Pons (tissue), 1 donor: ENCODE measurements at regions not wholly inside any gene's neighbourhood (a gene's known extent, or its start where the extent isn't known, plus 50 kb on each side); places are given as distances from the start of the nearest gene placed in this dataset.

Experiments
- DNase-seq: peaks from one replicate; pipeline ENCODE4 v3.0.0-alpha.2; 2016; ENCODE audit warnings: low spot score

DNA sequence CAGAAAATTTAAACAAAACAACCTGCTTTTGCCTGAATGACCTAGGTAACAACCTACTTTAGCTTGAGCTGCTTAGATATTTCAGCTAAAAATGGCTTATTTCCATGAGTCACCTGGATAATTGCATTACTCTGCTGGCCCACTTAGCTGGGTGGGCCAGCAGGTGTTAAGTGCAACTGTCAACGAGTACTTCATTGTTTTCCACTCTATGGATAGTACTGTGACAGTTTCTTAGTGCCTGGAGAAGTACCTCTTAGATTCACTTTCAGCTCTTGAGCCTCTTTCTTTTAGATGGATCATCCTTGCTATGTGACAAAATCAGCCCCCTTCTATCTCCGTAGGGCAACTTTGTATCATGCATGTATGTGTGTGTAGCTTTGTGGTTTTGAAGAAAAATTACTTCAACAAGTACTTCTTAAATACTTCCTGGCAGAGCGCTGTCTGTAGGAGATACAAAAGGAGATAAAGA lies 368.2 kb upstream of the ATP2B1 start:
- DNase-seq, result no peak

DNA sequence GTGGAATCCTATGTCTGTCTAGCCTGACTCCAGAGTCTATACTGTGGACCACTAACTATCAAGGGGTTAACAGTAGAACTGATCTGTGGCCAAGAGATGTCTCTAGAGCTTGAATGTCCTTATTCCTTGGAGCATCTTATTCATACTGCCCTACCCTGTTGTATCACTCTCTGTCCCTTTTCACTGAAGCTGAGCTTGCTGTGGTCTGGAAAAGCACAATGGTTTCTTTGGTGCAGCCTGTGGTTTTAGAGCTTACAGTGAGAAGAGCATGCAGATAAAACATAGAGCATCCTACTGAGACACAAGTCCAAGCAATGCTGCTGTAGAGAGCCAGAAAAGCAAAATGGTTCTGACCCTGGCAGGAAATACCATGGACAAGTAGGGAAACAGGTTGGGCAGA lies 367.0 kb upstream of the ATP2B1 start:
- no peak for DNase-seq

DNA sequence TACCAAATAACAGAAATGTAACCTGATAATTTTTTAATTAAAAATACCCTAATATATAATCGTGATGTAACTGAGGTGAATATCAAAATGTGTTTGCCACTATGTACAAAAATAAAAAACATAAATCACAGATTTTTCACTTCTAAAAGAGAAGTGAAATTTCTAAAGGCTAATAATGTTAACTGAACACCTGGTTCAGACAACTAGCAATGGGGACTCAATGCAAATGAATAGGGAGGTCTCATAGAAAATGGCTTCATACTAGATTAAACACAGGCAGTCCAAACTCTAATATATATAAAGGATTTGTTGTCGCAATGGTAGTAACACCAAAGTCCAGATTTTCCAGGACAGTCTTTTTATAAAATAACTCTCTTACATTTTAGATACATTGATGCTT lies 365.4 kb upstream of the ATP2B1 start:
- no peak for DNase-seq

DNA sequence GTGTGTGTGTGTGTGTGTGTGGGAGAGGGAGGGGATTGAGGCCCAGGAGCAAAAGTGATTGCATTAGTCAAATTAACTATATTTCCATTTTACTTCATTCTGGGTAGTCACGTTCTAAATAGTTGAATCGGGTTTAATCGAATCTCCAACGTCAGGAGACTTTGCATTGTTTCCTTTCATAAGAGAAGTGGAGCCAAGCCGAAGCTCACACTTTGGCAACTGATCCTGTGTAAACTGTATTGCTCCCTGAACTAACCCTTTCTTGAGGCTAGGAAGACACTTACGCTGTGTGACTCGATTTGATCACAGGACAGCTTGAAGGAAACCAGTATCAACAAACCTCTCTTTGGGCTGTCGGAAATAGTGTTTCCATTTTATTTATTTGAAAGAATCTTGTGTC lies 363.4 kb upstream of the ATP2B1 start:
- no peak for DNase-seq

DNA sequence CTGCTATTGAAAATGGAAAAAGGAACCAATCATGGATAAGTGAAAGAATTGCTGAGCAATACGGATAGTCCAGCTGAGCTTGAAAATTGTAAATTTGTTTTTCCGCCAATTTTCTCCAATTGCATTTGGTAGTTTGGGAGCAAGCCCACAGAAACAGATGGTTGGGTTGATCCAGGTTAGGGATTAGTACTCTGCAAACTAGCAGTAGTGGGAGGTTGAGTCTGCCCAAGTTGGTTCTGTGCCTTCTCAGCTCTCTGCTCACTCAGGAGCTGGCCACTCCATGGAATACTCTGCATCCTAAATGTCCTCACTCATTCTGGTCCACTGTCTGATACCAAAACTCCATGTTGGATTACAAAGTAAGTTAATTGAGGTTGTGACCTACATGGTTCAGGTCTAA lies 361.1 kb upstream of the ATP2B1 start:
- no peak for DNase-seq

- peak; percentile 12 for DNase-seq
Observed at GRCh38 chr12:90067791-90068190, 359.2 kb upstream of the ATP2B1 start.

DNA sequence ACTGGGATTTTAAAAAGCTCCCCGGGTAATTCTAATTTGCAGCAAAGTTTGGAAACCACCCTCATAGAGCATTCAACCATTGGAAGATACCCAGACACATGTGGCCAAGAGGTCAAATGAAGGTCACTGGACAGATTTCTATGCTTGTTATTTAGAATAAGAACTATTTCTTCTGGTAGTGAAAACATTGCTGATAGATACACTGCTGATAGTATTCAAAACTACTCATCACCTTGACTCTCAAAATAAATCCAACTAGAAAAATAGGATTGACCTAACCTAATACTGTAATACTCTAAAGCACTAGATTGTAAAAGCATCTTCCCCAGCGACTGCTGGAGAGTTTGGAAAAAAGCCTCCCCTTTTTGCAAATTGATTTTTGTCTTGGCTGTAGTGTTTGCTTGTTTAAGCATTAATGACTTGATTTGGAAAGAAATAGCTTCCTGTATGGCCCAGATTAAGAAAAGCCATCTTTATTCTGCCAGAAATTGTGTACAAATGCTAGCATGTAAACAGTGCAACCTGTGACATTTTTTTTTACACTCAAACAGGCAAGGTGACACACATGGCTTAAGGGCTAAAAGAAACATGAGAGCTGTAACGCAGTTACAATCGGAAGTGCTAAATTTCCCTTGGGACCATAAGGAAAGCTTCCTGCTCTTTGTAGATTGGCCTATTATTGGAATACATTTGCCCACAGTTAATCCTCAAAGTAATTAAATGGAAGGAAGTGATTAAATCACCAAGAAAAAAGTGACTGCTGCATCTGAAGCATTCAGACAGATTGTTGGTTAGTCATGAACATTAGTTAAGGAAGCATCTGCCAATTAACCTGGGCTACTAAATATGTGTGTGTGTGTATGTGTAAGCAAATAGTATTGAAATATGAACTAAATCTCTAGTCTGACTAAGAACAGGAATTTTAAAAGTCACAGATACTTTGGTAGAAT lies 356.5 kb upstream of the ATP2B1 start:
- DNase-seq, result no peak

DNA sequence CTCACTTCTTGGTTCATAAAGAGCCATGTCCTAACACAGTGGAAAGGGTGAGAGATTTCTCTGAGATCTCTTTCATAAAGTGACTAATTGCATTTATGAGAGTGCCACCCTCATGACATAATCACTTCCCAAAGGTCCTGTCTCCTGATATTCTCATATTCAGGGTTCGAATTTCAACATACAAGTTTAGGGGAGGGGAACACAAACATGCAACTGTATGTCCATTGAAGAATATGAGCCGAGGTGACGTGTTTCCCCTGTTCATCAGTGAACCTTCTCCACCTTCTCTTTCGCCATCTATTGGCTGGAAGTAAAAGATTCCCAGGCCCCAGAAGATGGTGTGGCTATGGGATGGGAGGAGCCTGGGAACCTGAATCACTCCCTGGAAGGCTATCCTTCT lies 354.2 kb upstream of the ATP2B1 start:
- DNase-seq, result no peak

- no peak for DNase-seq
Observed at GRCh38 chr12:90061809-90062208, 353.2 kb upstream of the ATP2B1 start.

DNA sequence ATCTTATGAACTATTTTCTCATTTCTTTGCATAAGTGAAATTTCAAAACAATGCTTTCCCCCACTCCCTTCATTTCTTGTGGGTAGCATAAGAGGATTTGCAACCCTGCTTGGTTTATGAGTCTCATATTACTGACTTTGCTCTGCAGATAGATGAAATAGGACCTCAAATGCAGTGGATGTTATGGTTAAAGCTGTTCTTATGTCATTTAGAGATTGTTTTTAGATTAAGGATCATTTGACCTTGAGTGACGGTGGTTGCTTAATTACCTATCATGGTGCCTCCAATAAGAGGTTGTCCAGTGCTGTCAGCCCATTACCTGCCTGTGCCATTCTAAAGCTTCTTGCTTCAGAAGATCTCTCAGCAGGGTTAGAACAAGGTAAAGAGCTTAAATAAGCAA lies 351.4 kb upstream of the ATP2B1 start:
- DNase-seq, result no peak

DNA sequence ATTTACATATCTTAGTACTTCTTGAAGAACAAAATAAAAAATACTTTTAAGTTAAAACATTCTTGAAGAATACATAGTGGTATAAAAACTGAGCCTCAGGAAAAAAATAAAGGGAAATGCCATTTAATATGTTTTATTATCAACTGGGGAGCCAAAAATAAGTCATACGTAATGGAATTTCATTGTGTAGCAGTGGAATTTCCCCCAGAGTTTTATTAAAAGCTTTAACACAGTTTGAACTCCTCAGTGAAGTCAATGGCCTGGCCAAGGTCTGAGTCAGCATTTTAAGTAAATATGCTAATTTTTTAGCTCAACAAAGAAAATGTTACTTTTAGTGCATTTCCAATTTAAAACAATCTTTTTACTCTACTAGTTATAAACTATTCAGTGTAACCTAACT lies 350.1 kb upstream of the ATP2B1 start:
- DNase-seq, result no peak

- DNase-seq, result no peak
Observed at GRCh38 chr12:90055071-90055470, 346.4 kb upstream of the ATP2B1 start.

GRCh38 chr12:90048918-90049317 lies 340.3 kb upstream of the ATP2B1 start:
- no peak for DNase-seq

DNA sequence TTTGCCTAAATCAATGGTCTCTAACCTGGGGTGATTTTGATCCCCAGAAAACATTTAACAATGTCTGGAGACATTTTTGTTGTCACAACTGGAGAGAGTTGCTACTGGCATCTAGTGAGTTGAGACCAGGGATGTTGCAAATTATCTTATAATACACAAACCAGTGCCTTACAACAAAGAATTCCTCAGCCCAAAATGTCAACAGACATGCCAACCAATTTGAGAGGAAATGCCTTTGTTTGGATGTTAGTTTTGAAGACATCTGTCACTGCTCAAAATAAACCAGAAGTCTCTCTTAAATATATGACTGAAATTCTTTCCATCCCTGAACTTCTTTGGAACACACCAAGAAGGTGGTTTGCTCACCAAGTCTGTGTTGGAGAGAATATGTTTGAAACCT lies 336.9 kb upstream of the ATP2B1 start:
- DNase-seq, result no peak

- no peak for DNase-seq
Observed at GRCh38 chr12:90044069-90044468, 335.4 kb upstream of the ATP2B1 start.

DNA sequence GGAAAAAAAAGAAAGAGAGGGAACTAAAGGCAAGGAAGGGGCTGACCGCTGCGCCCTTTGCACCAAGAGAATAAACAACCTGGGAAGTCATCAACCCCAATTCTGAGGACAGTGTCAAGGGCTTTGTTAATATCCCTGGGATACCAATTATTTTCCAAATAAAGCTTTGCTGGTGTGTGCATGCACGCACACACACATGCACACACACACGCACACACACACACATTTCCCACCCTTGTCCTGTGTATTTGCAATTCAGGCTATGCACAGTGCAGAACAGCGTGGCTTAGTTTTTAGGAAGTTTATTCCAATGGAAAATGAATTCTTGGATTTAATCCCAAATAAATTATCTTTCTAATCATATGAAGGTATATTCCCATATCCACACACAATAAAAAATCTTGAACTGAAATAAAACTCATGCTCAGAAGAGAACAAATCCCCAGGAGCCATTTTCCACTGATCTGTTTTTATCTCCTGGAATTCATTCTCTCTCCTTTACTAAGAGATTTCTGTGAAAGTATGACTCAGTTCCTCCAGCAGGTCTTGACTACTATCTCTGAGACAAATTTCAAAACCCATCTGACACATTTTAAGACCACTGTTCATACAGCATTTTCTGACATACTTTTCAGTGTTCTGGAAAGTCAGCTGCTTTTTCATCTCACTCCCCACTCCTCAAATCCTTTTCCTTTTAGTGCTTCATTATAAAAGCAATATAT lies 334.4 kb upstream of the ATP2B1 start:
- no peak for DNase-seq

DNA sequence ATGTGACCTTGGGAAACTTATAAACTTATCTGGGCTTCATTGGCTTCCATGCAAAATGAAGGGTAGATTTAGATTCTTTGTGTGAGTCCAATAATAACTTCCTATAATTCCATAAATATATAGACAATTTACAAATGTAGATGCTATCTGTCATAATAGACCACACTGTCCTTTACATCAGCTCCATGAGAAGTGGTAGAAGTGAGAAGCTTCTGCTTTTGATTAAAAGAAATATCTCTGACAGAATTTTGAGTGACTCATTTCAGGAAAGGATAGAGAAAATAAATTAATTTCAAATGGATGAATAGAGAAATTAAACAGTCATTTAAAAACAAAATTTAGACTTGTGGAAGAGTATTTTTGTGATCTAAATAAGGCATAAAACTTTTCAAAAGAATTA lies 329.7 kb upstream of the ATP2B1 start:
- no peak for DNase-seq

- no peak for DNase-seq
Observed at GRCh38 chr12:90037740-90038139, 329.1 kb upstream of the ATP2B1 start.

DNA sequence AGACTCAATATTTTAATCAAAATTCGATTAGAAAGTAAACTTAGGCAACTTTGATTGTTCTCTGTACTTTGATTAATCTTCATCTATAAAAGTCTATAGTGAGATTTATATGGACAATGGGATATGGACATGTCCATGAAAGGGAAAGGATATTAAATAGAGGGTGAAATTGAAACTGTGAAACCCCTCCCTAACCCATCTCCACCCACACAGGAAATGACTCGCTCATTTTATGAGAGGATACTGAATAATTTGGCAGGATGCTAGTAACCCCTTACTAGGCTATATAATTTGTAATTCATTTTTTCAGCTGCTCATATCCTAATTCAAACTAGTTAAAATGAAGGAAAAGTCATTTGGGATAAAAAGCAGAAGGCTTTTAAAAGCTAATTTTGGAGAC lies 328.0 kb upstream of the ATP2B1 start:
- no peak for DNase-seq

- no peak for DNase-seq
Observed at GRCh38 chr12:90030726-90031125, 322.1 kb upstream of the ATP2B1 start.

DNA sequence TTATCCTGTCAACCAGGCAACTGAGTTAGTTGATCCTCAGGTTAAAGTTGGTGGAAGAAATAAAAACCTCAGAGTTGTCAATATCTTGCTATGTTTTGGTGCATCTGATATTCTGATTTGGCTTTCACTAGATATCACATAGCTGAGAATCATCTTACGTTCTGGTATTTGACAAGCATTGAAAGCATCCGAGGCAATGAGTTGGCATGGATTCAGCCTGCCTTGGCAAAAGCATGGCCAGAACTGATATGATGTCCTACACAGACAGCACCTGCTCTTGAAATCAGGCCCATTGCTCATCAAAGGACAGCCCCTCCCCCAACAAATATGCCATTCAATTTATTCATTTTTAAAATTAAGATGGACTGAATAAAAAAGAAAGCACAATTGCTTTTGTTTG lies 320.7 kb upstream of the ATP2B1 start:
- no peak for DNase-seq

GRCh38 chr12:90028635-90029051 lies 320.0 kb upstream of the ATP2B1 start:
- no peak for DNase-seq

DNA sequence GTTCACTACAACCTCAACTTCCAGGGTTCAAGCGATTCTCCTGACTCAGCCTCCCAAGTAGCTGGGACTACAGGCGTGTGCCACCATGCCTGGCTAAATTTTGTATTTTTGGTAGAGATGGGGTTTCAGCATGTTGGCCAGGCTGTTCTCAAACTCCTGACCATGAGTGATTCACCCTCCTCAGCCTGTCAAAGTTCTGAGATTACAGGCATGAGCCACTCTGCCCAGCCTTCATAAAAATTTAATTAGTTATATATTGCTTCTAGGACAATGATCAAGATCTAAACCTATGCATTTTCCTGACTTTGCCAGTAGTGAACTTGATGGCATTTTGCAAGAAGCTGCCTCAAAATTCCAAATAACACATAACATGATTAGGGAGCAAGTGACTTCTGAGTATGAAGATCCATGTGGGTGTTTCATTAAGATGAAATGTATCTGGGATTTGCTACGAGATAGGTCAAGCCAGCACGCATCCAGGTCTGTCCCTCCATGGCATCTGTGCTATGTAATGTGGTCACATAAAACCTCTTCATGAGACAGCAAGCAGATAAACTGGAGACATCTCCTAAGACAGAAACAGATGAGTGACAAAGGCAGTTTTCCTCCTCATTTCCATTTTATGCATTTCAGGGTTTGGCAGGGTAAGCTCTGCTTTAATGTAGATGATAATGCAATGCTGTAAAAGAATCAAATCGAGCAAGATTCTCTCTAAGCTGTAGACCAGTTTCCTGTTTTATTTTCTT lies 319.4 kb upstream of the ATP2B1 start:
- no peak for DNase-seq
